ENCODE measurements at regions not wholly inside any gene's neighbourhood (a gene's known extent, or its start where the extent isn't known, plus 50 kb on each side); places are given as distances from the start of the nearest gene placed in this dataset.

DNA sequence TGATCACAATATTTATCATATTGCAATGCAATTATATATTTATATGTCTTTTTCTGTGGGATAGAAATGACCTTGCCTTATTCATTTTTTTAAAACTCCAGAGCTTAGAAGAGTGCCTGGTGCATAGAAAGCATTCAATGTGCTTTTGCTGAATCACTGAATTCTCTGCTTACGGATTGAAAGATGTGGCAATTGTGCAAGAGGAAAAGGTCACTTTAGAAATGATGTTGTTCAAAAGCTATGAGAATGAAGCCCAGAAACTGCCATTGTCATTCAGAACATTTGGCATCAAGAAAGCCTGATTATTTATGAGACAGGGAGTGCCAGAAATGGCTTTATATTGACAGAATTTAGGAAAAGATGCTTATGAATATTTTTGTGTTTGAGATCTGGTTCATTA lies 678.6 kb upstream of the CDH2 start:
- DNase-seq (ENCODE audit: low read depth), result no peak

DNA sequence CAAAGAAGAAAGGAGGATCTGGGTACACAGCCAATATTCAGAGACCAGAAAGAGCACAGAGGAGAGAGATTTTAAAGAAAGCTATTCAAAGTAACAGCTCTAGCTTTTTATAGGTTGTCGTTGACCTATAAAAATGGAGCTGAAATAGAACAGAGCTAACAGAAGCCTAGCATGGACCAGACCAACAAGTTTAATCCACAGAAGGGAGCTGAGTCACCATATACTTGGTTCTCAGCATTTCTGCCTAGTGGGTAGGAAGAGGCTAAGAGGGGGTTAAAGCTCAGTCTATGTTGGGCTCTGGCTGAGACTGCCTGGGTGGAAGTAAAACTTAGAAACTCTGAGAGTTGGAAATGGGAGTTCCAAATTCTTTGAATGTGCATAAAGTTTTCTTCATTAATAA lies 678.0 kb upstream of the CDH2 start:
- DNase-seq (ENCODE audit: low read depth), result peak; percentile 13

DNA sequence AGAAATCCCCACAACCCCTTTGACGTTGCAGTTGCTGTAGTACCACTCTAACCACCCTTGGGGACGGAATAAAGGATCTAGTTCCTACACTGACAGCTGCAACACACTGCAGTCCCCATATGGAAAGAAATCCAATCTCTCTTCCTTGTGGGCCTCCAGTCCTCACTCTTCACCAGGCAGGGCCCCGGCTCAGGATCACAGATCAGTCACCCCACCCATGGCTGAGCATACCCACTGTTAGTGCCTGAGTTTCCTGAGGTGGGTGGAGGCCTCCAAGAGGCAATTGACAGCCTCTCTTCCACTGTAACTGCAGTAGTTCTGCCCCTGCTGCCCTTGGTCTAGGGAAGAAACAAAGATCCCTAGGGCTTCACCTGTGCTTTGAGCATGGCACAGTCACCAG lies 670.0 kb upstream of the CDH2 start:
- DNase-seq (ENCODE audit: low read depth), result no peak

DNA sequence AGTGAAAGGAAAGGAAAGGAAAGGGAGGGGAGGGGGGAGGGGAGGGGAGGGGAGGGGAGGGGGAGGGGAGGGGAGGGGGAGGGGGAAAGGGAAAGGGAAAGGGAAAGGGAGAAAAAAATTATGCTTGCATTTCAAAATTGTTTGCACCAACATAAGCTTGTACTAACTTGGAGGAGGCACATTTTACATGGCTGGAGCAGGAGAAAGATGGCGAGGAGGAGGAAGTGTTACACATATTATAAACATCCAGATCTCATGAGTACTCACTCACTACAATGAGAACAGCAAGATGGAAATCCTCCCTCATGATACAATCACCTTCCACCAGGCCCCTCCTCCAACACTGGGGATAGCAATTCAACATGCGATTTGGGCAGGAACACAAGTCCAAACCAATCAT lies 660.2 kb upstream of the CDH2 start:
- DNase-seq (ENCODE audit: low read depth), result no peak

DNA sequence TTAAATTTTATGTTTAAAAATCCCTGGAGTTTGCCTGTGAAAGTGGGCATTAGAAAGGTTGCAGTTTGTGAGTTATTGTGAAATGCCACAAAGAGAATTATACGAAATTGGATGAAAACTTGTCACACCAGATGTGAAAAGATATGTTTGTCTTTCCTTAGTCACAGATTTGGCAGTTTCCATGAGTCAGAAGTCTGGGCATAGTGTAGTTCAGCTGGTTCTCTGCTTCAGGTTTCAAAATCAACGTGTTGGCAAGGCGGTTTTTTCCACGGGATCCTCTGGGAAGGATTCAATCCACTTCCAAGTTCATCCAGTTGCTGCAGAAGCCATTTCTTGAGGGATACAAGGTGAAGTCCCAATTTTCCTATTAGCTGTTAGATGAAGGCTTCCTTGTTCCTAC lies 658.0 kb upstream of the CDH2 start:
- peak; percentile 75 for DNase-seq (ENCODE audit: low read depth)

DNA sequence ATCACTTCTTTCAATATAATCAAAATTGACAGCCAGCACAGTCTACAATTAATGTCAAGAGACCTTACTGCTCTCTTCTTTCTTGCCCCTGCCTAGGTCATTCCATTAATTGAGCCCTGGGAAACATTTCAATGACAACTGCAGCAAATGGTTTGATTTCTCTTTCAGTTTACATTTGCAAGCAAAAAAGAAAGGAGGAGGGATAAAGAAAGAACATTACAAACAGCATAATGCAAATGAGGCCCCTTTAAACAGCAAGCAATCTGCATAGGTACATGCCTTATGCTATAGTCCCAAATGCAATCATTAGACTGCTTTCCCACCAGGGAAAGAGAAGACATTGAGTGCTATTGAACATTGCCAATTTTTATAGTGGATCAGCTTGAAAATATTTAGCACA lies 655.0 kb upstream of the CDH2 start:
- DNase-seq (ENCODE audit: low read depth), result no peak

DNA sequence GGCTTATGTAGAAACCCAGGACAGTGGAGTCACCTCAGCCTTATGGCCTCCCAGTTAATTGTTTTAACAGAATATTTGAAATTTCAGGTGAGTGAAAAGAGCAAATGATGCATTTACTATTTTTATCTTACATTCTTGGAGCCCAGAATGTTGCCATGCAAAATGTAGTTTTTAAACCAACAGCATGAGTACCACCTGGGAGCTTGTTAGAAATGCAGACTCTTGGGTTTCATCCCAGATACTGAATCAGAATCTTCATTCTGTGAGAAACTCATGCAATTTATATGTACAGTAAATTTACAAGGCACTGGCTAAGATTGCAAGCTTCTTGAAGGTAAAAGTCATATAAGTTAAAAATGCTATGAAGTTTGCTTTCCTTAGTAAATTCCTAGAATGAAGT lies 654.5 kb upstream of the CDH2 start:
- DNase-seq (ENCODE audit: low read depth), result no peak

DNA sequence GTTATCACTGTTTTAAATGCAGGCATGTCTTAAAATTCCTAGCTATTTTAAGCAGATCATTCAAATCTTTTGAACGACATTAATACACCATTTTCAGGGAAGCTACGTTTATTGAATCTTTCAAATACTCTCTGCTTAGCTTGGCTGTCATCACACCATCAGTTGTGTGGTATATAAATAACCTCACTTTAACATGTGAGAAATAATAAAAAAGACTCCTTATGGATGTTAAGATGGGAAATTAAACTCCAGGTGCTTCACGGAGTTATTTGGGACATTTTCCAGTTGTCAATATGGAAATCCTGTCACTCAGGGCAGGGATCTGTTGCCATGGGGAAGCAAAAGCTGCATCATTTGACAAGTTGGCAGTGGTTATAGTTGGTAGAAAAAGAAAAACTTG lies 649.2 kb upstream of the CDH2 start:
- no peak for DNase-seq (ENCODE audit: low read depth)

DNA sequence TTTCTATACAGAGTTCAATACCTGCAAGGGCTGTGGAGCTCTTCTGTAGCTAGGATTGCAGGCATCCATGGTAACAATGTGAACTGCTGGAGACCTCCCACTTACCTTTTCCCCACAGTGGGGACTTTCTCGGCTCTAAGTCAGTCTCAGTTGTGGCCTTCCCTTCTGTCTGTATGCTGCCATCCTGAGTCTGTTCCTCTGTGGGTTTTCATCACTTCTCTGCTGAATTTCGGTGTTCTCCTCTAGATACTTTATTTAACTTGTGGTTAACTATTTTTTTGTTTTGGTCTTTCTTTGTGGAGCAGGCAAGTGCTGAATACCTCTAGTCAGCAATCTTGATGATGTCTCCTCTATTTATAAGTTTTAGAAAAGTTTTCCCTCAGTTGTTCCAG lies 647.2 kb upstream of the CDH2 start:
- no peak for DNase-seq (ENCODE audit: low read depth)

DNA sequence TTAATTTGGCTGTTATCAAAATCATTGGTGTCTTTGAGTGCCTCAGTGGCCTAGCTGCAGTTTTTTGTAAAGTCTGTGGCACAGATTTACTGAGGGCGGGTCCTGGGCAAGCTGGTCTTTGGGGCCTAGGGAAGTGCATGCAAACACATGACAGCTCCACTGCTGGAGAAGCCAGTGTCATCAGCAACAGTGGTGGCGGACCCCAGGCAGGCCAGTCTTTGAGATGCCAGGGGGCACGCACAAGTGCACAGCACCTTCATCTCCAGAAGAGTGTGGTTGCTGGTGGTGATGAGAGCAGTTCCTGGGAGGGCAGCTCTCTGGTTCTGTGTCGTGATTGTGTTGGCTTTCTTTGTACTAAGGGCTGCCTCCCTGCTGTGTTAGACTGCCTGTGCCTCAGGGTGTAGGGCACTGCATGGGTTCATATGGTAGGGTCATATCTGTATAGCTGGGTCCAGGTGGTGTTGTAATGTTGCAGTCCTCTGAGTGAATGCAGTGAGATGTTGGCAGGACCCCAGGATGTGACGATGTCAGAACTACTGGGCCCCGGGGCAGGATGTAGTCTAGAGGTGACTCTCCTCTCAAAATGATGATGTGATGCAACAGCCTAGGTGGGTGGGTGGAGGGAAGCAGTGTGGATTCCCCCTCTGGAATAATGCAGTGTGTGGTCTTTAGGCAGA lies 646.7 kb upstream of the CDH2 start:
- peak; percentile 47 for DNase-seq (ENCODE audit: low read depth)

DNA sequence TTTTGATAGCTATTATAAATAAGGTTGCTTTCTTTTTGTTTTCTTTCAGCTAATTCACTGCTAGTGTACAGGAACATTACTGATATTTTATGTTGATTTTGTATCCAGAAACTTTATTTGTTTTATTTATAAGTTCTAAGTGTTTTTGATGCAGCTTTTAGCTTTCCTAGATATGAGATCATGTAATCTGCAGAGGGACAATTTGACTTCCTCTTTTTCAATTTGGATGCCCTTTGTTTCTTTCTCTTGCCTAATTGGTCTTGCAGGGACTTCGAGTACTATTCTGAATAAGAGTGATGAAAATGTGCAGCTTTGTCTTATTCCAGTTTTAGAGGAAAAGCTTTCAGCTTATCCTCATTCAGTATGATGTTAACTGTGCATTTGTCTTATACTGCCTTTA lies 643.4 kb upstream of the CDH2 start:
- no peak for DNase-seq (ENCODE audit: low read depth)

DNA sequence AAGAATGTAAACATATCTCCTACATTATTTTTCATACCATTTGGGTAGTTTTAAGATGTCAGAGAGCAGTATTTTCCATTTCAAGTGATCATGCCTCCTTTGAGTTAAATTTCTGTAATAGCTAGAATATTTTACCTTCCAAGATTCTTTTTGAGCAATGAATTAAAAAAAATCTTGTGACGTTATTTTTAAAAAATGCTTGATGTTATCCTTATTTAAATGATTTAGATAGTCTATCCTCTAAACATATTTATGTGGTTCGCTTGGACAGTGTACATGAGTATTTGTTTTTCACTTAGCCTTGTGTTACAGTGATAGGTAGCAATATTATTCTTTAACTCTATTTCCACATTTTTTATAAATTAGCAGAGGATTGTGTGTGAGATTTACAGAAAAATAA lies 639.2 kb upstream of the CDH2 start:
- no peak for DNase-seq (ENCODE audit: low read depth)

DNA sequence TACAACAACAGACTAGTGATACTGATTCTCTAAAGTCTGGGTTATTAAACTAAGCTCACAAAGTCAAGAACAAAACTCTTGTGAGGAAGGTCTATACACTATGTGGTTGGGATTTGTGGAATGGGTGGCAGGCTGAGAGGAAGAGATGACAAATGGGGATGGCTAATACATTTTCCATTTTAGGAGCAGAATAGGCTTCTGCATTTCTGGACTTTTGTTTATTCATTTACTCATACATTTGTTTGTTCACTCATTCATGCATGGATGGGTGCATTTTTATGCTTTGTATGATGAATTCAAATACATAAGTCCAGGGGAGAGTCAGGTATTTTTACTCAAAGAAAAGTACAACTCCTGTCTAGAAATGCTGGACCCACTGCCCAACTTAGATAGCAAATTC lies 637.4 kb upstream of the CDH2 start:
- no peak for DNase-seq (ENCODE audit: low read depth)

DNA sequence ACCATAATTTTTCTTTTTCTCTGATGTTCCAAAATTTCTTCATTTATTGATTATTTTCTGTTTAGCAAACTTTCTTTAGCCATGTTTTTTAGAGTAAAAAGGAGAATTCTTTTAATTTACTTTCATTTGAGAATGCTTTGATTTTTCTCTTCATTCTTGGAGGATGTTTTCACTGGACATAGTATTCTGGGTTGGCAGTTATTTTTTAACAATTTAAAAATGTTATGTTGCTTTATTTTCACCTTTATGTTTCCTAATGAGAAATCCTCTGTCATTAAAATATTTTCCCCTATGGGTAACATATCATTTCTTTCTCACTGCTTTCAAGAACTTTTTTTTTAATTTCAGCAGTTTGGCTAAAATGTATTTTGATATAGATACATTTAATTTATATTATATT lies 631.4 kb upstream of the CDH2 start:
- DNase-seq (ENCODE audit: low read depth), result no peak

DNA sequence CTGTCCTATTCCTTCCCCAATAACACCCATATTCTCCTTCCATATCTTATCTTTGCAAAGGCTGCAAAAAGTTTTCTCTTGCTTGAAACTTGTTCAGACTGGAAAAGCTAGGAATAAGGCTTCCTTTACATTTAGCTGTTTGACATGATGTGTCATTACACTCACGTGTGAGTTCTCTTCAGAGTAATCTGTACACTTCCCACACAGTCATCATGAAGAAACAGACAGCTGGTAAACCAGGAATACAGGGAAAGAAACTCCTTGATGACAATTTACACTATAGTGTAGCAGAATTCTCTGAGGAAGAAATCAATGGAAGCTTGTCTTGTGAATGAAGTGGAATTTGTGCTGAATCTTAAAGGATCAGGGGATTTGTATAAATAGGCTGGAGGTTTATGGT lies 628.6 kb upstream of the CDH2 start:
- DNase-seq (ENCODE audit: low read depth), result no peak

DNA sequence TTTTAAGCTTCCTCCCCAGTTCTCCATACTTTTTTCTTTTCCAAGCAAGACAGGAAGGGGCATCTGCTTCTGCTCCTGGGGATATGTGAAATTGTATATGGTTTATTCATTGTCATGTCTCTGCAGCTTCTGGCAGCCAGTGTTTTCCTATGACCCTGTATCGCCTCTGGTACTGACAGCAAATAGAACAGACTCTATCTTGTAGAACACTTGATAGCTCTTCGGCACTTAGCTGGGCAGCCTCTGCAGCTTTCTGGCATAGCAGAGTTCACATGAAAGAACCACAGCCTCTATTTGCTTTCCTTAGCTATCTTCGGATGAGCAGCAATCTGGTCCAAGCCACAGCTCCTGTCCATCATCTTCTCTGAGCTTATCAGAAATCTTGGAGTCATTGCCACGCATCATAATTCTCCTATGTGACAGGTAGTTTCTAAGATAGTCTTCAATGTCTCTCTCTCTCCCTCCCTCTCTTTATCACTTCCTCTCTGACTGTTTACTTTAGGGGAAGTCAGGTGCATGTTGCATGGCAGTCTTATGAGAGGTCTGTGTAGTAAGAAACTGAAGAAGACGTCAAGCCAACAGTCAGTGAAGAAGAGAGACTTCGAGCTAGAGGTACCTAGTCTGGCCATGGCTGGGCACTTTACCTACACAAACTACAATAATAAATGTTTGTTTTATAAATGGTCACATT lies 627.7 kb upstream of the CDH2 start:
- DNase-seq (ENCODE audit: low read depth), result no peak

DNA sequence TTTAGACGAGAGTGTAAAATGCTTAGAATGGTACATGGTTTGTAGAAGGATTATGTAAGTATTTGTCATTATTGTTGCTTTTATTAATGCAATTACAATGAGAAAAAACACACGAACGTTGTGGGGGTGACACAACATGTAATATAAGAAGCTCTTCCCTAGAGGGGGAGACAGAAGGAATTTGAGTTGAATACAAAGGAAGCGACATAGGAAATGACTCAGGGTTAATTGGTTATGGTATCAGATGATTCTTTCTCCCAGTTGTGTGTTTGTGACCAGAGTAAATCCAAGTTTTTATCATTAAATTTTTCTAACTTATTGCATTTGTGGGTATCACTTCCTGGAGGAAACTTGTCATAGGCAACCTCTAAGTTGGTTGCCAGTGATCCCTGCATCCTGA lies 625.6 kb upstream of the CDH2 start:
- DNase-seq (ENCODE audit: low read depth), result peak; percentile 67

DNA sequence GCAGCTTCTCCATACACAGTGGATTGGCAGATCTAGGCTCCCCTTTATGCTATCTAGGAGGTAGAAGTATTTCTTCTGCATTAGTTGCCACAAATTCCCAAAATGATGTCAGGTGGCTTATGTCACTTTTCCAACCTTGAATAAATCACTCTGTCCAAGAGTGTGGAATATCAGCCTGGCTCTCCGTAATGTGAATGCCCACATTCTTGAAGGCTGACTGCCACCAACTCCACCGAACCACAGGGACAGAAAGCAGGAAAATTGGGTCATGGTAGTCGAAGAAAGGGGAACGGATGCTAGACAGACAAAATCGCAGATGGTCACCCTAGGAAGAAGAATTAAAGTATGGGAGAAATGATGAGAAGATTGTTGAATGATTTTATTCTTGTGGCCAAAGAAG lies 624.9 kb upstream of the CDH2 start:
- DNase-seq (ENCODE audit: low read depth), result peak; percentile 71

DNA sequence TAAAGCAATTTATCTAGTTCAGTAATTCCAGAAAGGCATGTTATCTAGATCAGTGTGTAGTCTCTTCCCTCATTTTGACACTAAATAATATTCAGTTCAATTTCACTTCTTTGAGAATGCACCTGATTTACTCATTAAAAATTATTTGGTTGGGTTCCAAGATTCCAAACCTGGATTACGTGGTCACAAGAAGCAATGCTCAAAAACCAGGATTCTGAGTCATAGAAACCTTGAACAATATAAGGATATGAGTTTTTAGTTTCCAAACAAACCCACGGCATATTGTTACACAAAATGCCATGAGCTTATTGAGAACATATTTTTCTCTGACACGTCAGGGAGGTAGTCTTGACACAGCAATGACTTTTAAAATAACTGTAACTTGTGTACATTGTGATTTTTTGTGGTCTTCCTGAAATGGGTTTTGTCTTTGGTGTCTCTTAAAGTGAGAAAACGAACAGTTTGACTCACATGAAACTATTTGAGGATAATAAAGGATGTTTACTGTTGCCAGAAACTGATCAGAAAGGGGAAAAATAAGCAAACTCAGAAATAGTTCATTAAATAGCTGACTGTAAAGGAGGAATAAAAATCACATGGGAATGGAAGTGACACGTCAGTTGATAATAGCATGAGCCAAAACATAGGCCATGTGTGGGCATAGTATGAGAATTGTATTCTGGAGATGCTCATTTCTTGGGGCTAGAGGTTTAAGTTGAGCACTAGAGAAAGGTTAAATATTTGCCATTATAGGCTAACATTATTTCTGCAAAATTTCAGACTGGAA lies 617.7 kb upstream of the CDH2 start:
- DNase-seq (ENCODE audit: low read depth), result peak; percentile 53

DNA sequence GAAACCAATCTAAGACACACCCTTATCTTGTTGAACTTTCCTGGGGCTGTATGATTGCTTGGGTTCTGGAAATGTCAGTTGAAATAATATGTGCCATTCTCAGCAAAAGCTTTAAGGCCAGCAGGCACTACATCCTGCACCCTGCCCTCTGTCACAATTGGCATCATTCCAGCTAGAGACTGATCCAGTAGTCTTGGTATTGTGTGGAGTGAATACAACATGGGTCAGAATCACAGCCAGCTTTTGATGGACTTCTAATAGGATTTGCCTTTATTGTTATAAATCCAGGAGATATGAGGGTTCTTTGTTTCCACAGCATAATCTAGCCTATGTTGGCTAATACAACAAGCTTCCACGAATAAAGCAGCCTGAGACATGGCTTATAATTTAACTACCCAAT lies 617.0 kb upstream of the CDH2 start:
- peak; percentile 47 for DNase-seq (ENCODE audit: low read depth)

DNA sequence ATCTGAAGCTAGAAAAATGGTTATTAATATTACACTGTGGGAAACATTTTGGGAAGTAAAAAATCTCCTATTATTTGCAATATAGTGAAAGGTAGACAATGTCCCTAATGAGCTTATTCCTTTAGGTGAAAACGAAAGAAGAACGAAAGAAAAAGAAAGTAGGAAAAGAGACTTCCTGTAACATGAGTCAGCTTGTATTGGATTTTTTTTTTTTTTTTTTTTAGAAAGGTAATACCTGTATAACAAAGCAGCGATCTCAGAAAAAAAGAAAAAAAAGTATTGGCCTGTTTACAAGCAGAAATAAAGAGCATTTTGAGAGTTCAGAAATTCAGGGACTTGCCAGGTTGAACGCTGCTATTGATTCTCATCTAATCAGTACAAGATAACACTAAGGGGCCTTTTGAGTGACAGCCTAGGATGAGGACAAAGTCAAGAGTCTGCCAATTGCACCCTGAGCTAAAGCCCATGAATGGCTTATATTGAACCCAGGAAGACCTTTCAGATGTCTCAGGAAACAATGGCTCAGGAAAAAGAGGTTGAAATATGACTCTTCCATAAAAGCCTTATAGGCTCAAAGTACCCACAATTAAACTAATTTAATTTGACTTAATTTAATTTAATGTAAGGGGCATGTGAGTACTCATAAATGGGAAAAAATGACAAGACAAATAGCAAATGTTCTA lies 615.6 kb upstream of the CDH2 start:
- DNase-seq (ENCODE audit: low read depth), result no peak

DNA sequence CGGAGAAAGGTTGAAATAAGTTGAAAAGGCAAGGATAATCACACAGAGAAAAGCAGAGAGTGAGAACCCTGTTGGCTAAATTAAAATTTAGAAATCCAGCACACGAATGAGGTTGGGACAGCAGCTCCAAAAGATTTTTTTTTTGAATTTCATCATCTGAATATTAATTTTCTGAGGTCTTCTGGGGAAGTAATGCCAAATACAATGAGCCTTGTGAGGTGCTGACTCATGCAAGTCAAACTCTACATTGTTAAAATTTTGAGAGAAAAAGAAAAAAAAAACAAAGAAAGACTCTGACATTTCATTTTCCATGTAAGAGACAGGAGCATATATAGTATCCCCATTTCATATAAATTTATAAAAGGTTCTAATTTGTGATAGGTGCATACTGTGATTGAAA lies 614.2 kb upstream of the CDH2 start:
- DNase-seq (ENCODE audit: low read depth), result no peak

DNA sequence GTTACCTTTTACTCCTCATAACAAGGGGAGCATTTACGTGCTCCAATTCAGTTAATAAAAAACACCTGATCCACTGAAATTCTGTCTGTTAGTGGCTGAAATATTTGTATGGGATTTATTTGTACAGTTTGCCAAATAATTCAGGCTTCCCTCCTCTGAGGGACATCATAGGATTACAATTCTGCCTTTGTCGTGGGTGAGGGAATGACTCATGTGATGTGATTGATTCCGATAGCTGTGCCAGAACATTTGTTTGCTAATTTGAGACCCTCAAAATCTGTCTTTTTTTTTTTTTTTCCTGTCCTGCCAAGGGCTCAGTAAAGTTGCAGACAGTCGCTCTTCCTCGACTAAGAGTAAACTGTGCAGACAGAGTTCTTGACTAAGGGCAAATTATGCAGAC lies 612.6 kb upstream of the CDH2 start:
- no peak for DNase-seq (ENCODE audit: low read depth)

Measured in Daoy (cell line).